NOMO-1 (cell line): ENCODE measurements at regions not wholly inside any gene's neighbourhood (a gene's known extent, or its start where the extent isn't known, plus 50 kb on each side); places are given as distances from the start of the nearest gene placed in this dataset.
"Not testable (repeated sequence)": the region's sequence is repeated elsewhere in the genome, so short reads cannot be mapped to it uniquely, and the experiment has no call there.

ENCODE experiments used
- DNase-seq, 2 experiments: peaks; one replicate each; lab custom pipeline; 2025; ENCODE audit not compliant: unreplicated experiment in 2 of 2; lab: John Stamatoyannopoulos, UW

- no peak for DNase-seq
Measured at GRCh38 chr3:154701055-154701454, 271.1 kb upstream of the GPR149 start.

- no peak for DNase-seq
Measured at GRCh38 chr3:154690413-154690812, 260.4 kb upstream of the GPR149 start.

GRCh38 chr3:154684440-154684839 is 254.4 kb upstream of the GPR149 start:
- DNase-seq = no peak

- DNase-seq = no peak
Measured at GRCh38 chr3:154684021-154684420, 254.0 kb upstream of the GPR149 start.

DNA sequence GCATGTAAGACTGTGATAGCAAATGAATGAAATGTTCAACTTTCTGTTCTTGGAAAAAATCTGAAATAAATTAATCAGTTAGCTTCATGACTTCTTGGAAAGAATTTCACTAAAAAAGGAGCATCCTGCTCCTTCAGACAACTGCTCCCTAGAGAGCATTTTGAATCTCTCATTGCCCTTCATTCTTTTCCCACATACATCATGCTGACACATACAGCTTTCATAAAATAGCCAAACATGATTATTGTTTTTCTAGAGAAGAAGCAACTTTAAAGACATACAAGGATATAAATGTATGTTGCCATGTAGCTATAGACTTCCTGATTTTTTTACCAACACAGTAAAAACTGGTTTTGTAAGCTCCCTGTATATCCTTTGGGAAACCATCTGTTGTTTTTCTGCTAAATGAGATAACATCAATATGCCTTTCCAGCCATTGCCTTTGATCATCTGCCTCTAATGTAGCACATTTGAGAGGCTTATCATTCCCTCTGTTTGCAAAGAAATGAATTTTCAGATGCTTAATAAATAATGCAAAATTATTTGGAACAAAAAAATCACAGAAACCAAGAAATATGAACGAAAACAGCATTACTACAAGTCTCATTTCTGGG is 248.2 kb upstream of the GPR149 start:
- no peak for DNase-seq

- DNase-seq = no peak
Measured at GRCh38 chr3:154668835-154669234, 238.8 kb upstream of the GPR149 start.

- DNase-seq = no peak
Measured at GRCh38 chr3:154668187-154668586, 238.2 kb upstream of the GPR149 start.

DNA sequence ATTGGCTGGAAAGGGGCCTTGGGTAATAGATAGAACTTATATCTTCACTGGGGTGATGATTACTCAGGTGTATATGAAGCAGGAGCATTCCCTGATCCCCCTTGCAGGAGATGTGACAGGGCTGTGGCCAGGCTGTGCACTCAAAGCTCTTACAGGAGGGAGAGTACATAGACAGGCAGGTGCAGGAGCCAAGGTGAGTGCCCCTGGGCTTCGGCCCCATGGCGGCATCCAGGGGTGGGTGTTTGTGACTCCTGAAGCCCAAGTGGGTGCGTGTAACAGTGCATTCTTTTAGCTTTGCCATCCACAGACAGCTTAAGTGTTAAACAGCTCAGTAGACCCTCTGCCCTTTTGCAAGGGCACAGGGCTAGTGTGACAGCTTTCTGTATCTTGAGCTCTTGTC is 236.6 kb upstream of the GPR149 start:
- DNase-seq = no peak

DNA sequence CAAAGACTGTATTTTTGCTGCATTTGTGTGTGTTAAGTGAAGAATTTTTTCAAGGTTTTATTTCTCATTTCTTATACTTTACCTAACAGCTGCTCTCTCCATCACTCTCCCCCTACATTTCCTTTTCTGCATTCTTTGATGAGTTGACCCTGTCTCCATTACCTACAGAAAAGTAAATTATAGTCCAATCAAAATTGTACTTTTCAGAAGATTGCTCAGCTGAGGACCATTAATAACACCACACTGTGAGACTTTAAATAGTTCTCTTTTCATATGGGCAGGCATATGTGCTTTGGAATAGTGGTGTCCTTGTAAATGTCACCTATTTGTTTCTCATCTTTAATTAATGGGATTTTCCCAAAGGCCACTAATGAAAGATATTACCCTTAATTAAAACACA is 234.7 kb upstream of the GPR149 start:
- no peak for DNase-seq

DNA sequence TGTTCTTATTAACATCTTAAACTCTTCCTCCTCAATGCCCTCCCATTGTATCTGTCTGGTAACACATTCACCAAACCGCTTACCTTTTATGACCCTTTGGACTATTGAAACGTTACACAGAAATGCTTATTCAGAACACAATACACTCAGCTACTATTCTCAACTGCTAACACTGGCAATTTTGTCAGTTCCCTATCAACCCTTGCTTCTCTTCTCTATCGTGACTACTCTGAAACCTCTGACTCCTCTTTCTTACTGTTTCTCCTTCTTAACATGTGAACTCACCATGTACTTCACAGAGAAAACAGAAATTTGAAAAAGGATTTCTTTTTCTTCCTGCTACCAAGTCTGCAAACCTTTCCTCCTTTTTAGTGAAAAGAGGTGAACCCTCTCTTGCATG is 232.9 kb upstream of the GPR149 start:
- DNase-seq = no peak

- DNase-seq = no peak
Measured at GRCh38 chr3:154660811-154661210, 230.8 kb upstream of the GPR149 start.

DNA sequence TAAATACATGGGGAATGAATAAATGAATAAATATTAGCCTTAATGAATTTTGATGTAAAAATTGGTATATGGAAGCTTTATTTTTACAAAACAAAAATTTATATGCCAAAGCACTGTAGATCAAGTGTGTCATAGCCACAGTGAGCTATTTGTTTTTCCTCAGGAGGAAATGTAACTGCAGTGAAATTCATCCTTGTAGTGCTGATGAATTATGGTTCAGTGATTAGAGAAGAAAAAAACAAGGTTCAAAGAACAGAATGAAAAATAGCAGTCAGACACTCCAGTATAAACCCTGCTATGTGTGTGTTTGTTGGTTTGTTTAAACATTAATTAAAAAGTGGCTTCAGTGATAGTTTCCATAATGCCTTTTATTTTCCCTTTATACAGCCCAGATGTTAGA is 228.0 kb upstream of the GPR149 start:
- DNase-seq = no peak

DNA sequence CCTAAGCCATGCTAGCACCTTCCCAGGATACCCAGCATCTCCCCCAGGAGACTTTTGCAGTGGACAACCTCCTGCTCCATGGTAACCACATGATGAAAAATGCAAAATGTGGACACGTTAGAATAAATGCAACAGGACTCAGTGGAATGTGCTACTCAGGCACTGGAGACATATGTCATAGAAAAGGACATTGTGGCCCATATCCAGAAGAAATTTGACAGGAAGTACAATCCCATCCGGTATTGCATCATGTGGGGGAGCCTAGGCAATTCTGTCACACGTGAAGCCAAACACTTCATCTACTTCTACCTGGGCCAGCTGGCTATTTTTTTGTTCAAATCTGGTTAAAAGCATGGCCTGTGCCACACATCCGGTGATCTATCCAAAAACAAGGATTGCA is 227.2 kb upstream of the GPR149 start:
- no peak for DNase-seq

- no peak for DNase-seq
Measured at GRCh38 chr3:154656486-154656885, 226.5 kb upstream of the GPR149 start.

- peak in 1 of 2 experiments; percentile 36 for DNase-seq
Measured at GRCh38 chr3:154642145-154642544, 212.2 kb upstream of the GPR149 start.

DNA sequence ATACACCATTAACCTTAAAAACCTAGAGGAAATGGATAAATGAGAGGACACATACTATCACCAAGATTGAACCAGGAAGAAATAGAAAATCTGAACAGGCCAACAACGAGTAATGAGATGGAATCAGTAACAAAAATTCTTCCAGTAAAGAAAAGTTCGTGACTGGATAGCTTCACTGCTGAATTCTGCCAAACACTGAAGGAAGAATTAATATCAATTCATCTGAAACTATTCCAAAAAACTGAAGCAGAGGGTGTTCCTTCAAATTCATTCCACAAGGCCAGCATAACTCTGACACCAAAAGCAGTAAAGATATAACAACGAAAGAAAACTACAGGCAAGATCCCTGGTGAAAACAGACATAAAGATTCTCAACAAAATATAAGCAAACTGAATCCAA is 195.8 kb upstream of the GPR149 start:
- DNase-seq = no peak

GRCh38 chr3:154619621-154620020 is 189.6 kb upstream of the GPR149 start:
- DNase-seq = not testable (repeated sequence)

- DNase-seq = no peak
Measured at GRCh38 chr3:154616298-154616697, 186.3 kb upstream of the GPR149 start.

GRCh38 chr3:154615471-154615870 is 185.5 kb upstream of the GPR149 start:
- DNase-seq = no peak

GRCh38 chr3:154614601-154615000 is 184.6 kb upstream of the GPR149 start:
- DNase-seq = no peak

DNA sequence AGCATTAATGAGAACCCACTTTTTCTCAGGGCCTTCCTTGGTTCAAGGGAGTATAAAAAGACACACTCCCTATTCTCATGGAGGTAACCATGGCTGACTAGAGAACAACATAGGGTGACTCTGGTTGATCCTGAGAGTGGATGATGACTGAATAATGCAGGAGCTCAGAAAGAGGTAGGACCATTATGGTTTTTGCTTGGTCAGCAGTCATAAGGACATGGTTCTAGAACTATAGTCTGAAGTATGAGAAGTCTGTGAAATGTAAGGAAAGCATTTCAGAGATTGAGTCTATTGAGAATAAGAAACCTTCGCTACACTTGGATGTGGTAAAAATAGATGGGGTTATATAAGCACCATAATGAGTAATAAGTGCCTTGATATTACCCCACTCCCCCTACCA is 184.1 kb upstream of the GPR149 start:
- no peak for DNase-seq

DNA sequence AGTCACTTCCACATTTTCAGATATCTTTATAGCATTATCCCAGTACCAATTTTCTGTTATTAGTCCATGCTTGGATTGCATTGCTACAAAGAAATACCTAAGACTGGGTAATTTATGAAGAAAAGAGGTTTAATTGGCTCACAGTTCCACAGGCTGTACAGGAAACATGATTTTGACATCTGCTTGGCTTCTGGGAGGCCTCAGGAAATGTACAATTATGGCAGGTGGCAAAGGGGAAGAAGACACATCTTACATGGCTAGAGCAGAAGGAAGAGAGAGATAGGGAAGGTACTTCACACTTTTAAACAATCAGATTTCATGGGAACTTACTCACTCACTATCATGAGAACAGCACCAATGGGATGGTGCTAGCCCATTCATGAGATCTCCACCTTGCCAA is 172.3 kb upstream of the GPR149 start:
- DNase-seq = peak; percentile 55 to 64

- no peak for DNase-seq
Measured at GRCh38 chr3:154598166-154598565, 168.2 kb upstream of the GPR149 start.
